Ureter (tissue), 1 donor: ENCODE measurements at regions not wholly inside any gene's neighbourhood (a gene's known extent, or its start where the extent isn't known, plus 50 kb on each side); places are given as distances from the start of the nearest gene placed in this dataset.

Experiments
- DNase-seq: peaks from one replicate; pipeline ENCODE4 v3.0.0-alpha.2; 2020; ENCODE audit warnings: low spot score
- donor health status: DM: yes; HTN: yes; CAD: no.

DNA sequence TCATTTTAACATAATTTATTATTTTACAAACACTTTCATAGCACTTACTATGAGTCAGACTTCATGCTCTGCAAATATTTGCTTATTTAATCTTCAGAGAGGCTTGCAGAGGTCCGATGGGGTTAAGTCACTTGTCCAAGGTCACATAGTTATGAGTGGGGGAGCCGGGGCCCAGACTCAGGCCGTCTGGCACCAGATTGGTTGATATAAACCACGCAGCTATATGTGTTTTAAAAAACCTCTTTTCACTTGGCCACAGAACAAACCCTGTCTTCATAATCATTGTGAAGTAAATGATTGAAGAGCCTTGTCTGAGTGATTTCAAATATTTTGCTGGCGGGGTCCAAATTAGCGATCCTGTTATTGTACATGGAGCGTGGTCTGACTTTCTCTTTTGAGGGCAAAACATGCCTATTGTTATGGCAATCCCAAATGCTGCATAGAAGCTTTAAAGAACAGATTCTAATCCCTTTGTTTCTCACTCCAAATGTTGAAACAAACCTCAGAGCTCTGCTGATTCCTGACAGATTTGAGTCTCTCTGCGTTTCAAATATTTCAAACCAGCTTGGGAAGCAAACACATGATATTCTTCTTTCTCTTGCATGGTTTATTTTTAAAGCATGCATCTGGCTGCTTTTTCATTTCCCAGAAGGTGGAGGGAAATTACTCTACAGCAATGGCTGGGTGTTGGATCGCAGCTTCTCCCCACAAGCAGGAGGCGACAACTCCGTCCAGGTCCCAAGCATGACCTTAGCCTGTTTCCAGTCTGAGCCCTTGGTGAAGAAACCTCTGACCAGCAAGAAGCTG is 142.4 kb downstream of the DDX1 start:
- DNase-seq = no peak

DNA sequence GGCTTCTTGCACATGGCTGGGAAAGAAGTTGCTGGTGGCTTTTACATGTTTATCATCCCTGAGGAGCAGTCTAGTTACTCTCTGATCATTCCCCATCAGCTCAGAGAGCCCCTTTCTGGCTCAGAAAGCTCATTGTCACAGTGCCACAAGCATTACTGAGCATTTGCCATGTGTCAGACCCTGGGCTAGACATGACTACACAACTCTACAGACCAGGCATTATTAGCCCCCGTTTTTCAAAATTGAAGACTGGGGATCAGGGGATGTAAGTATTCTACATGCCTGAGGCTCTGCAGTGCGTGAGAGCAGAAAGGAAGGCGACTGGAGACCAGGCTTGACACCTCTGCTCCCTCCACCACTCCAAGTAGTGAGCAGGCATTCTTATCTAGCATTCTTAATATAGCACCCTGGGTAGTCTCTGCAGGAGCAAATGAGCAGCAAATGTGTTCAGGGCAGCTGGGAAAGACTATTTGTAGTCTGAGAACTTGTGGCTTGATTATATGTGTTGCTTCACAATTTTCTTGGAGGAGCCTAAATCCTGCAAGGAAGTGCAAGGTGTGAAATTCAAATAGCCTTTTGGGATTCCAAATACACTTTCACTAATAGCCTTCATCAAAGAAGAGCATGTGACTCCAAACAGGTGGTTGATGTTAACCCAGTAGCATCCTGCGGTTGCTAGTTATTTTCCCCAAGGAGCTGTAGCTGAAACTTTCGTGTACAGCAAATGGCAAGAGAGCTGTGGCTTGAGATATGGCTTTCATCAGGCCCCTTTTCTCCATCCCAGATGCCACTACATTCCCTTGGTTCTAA is 143.2 kb downstream of the DDX1 start:
- no peak for DNase-seq

DNA sequence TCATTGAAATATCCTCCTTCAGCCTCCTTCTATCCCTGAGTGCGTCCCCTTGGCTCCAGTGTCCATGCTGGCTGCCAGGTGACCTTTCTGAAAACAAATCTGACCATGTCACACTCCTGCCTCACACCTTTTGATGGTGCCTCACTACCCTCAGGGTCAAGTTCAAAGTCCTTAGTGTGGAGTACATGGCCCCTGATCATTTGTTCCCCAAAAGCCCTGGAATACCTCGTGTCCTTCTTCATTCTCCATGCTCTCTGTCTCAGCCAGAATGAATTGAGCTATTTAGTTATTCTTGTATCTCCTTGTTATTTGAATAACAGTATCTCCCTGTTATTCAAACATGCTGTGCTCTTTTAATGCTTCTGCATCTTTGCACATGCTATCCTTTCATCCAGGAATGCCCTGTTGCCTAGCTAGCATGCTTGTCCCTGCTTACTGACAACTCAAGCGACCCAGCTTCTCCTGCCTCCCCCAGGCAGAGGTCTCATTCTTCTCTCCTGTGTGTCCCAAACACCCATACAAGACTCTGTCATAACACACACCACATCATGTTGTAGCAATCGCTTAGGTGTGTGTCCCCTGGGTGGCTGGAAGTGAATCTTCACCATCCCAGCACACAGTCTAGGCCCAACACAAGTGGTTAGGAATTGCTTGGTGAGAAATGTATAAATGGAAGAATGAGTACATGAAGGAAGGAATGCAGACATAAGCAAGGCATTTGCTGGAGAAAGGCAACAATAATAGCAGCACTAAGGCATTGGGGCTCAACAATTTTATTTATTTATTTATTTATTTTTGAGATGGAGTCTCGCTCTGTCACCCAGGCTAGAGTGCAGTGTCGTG is 144.0 kb downstream of the DDX1 start:
- DNase-seq = no peak

DNA sequence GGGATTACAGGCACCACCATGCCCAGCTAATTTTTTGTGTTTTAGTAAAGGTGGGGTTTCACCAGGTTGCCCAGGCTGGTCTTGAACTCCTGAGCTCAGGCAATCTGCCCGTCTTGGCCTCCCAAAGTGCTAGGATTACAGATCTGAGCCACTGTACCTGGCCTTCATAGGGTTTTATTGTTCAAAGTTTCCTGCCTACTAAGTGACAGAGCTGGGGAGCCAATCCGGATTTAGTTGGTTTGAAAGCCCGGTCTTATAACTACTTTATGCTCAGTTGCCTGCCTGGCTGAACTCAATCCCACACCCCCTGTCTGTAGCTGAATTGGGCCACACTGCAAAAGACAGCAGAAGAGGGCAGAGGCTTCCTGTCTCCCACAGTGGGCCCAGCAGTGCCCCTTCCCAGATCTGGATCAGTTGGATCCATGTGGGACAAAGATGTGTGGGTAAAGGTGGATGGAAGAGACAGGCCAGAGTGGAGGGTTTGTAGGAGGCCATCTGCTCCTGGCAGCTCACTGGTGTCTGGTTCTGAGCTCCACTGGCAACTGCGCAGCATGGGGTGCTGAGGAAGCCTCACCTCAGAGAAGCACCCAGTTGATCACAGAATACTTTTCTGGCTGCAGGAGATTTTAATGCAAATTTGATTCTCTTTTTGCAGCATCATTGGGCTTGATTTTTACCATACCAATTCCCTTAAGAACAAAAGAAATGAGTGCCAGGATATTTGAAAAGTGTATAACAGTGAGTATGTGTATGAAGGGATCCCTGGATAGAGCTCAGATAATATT is 144.9 kb downstream of the DDX1 start:
- no peak for DNase-seq

DNA sequence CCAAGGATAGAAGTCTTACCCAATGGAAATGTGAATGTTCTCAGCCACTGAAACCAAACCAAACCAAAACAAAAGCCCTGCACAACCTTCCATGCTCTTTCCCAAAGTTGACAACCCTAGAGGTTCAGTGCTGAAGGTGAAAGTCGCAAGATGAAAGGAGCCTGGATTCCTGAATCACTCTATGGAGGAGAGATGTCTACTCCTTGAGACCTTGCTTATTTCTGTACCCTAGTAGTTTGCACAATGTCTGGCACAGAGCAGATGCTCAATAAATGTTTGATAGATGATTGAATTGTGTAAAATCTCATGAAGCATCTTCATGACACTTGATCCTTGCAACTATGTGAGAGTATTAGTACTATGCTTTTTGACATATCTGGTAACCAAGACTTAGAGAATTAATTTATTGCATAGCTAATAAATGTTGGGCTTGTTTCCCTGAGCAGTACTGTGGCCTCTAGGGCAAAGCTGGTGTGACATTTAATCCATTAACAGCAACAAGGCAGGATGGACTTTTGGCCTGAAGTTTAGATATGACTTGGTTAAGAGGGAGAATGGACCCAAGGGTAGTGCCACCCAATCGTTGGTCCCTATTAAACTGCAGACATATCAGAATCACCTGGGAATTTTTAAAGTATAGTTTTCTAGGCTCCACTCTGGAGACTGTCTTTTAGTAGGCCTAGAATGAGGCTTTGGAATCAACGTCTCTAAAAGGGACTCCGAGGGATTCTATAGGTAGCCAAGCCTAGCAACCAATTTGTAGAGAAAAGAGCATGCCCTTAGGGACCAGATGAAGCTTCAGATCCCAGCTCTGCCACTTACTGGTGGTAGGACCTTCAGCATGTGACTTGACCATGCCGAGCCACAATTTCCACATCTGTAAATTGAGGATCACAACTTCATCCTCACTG is 145.9 kb downstream of the DDX1 start:
- DNase-seq = no peak

DNA sequence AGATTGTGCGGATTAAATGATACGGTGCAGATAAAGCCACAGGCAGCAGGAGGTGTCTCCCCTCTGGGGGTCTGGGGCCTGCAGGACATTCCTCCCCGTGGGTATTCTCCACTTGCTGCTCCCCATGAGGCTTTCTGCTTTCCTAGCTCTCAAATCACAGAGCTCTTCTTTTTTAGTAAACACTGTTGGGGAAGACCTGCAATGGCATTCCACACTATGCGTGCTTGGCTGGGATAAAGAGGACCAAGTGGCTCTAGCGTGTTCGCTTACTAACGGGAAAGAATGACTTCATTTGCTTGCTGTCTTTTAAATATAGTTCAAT is 146.5 kb downstream of the DDX1 start:
- no peak for DNase-seq

DNA sequence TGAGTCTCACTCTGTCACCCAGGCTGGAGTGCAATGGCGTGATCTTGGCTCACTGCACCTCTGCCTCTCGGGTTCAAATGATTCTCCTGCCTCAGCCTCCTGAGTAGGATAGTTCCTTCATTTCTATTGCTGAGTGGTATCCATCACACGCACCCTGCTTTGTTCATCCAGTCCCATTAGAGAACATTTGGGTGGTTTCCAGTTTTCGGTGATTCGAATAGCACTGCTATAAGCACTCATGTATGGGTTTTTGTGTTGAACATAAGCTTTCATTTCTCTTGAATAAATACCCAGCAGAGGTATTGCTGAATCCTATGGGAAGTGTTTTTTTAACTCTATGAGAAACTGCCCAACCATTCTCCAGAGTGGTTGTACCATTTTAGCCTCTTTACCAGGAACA is 147.3 kb downstream of the DDX1 start:
- no peak for DNase-seq

DNA sequence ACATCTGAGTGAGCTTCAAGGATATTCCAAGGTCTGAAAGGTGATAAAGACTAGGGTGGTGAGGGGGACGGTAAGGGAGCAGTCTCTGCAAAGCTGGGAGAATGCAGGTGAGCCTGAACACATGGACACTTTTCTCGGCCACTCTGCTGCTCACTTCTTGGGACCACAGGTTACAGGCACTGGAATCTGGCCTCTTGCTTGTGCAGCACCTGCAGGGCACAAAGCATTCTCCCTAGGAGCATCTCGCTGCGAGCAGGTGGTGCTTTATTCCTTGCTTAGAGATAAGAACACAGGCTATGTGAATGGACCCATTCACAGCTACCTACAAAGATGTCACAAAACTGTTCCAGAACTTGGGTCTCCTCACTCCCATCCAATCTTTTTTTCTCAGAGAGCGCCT is 153.2 kb downstream of the DDX1 start:
- no peak for DNase-seq

DNA sequence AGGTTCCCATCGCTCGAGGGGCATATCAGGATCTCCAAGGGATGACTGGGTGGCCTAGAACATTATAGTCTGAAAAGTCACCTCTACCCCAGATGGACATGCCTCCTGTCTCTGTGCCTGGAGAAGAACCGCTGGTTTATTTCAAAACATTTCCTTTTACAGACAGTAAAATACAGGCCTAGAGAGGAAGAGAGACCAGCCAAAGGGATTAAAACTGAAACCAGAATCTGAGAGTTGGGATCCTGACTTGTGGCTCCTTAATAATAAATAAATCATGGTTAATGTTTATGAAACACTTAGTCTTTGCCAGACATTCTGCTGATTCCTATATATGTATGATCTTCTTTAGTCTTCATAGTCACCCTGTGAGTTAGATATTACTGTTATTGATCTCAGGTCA is 153.7 kb downstream of the DDX1 start:
- DNase-seq = no peak

DNA sequence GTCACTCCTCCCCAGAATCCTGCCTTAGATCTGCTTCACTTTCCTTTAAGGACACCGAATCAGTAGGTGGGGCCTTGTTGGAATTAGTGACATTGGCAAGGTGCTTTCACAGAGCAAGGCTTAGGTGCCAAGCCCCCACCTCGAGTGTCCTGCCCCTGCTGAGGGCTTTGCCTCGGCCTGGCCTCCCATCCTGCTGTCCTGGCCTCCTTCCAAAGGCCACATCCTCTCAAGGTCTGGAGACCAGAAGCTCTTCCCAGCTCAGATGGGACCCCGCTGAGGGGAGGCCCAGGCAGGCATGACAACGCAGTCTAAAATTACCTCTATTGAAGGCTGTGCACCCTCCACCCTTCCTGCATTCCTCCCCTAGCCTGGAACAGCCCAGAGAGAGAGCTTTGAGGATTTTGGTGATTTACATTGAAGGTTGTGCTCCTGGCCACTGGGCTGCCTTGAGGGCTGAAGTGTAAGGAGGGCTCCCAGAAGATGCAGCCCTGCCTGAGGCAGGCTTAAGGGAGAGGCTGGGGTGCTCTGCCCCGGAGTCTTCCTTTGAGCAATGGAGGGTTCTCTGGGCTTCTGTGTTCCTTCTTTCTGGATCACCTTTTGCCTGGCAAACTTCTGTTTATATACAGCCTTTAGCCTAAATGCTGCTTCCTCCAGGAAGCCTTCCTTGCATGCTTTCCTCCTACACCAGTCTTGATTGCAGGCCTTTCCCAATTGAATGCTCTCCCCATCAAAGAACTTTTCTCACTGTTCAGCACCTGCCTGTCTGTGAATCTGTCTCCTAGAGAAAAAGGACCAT is 154.4 kb downstream of the DDX1 start:
- no peak for DNase-seq

DNA sequence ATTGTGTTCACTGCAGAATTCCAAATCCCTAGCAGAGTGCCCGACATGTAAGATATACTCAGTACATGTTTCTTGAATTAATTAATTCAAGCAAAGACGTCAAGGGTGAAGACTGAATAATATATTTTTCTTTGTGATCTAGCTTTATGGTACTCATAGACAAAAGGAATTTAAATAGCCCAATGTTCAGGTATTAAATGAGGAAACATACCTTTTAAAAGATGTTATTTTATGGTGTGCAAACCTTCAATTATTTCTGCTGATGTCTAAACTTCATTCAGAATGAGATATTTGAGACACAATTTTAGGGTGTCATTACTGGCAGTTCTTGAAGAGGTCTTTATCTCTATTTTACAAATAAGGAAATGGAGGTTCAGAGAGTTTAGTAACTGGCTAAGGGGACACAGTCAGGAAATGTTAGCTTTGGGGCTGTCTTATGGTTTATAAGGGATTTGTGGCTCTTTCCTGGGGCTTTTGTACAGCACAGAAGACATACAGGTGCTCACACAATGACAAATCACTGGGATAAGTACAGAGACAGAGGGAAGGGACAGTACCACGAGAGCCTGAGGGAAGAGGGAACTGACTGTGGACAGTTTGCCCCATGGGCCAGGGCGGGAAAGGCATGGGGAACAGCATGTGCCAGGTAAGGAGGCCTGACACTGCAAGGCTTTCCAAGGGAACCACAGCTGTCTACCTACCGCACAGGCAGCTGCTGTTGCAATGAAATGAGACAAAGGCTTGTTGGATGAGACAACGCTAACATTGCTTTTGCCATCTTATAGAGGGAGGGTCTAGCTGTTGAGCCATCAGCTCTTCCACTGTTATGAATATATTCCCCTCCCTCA is 155.3 kb downstream of the DDX1 start:
- DNase-seq = no peak

DNA sequence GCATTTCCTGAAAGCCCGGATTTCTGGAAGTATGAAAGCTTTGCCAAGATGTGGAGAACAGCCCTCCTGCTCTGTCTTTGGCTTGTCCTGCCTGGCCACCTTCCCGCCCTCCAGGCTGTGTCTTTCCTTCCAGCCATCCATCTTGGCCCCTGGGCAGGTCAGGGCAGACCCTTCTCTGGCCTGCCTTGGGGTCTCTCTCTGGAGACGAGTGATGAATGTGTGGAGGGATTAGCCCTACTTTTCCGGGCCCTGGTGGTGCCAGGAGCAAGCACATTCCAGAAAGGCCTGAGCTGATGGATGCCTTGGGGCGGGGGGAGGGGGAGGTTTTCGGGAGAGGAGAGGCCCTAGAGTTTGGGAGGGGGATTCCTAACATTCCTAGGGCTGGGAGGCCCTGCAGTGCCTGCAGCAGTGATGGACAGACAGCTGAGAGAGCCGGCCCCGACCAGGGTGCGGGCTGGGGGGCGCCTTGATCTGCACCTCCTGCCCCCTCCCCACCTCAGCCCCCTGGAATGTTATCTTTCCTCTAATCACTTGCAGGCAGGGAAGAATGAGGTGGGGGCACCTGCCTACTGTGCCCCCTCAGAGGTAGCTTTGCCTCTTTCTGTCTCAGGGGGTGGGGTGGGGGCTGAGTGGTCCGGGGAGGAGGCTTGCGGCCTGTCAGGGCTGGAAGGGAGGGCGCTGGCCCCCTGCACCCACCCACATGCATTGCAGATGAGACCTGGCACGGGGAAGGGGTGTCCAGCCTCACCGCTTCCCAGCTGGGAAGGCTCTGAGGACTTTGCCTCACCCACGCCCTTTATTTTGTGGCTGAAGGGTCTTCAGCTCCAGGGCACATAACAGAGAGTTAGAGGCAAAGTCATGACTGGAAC is 156.2 kb downstream of the DDX1 start:
- no peak for DNase-seq

DNA sequence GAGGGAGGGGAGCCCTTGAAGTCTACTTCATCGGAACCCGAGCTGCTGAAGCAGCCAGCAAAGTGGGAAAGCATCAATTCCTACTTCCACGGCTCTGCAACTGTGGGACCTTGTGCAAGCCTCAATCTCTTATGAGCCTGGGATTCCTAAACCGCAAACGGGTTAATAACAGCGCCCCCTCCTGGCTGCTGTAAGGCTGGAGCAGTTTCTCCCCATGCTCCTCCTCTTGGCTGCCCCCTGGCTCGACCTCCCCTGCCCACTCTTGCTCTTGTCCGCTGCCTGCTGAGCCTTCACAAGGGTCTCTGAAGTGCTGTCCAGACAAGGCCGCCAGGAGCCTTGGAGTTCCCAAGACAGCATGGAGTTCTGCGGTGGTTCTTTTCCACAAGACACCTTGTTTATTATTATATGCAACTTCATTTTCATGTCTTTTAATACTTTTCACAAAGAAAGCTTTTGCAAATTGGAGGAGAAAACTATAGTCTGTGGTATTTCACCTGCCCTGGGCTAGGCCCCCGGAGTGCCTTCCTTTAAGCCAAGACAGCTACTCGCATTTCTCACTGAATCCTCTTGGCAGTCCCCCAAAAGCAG is 157.2 kb downstream of the DDX1 start:
- no peak for DNase-seq

DNA sequence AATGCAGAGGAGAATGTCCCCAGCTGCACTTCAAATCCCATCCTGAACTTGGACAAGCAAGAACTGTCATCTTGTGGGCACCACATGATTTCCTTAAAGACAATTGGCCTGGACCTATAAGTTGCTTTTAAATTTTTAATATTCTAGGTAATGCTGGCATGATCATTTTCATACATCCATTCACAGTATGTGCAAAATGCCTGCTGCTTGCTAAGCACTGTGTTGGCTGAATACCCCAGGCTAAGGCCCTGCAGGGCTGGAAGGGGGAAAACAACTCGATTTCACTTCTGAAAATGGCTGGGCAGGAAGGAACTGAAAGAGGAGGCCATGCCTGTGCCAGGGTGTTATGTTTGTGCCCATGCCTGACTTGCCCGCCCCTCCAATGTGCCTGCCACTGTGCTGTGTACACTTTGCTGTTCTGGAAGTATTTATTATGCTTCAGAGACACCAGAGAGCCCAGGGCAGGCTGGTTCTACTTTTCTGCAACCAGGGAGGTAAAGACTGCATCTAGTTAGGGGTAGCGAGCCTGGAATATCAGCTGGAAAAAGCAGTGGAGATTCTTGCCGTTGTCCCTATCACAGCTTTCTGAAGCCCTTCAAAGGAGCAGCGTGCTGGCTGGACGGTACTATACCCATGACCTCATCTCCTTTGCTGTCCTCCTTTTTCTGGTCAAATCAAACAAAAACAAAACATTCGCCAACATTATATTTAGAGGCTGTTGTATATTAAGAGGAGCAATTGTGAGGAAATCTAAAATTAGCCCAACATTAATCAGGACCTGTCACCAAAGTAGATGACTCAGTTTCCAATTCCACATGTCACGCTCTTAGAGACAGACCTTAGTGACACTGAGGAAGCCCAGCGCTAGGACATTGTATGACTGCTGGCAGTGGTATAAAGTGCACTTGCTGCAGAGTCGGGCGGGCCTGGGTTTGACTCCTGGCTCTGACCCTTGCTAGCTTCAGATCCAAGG is 158.1 kb downstream of the DDX1 start:
- no peak for DNase-seq

DNA sequence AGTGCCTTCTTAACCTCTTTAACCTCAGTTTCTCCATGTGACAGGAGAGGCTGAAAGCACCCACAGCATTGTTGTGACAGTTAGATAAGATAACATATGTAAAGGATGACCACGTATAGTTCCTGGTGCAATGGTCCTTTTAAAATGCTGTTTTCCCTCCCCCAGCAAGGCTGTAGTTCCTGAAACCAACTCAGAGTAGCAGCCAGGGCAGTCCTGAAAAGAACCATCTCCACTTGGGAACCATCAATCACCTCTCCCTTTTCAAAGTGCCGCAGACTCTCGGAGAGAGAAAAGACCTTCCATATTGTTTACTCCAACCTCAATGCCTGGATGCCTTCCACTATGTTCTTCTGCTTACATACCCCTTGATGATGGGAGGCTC is 158.8 kb downstream of the DDX1 start:
- no peak for DNase-seq

DNA sequence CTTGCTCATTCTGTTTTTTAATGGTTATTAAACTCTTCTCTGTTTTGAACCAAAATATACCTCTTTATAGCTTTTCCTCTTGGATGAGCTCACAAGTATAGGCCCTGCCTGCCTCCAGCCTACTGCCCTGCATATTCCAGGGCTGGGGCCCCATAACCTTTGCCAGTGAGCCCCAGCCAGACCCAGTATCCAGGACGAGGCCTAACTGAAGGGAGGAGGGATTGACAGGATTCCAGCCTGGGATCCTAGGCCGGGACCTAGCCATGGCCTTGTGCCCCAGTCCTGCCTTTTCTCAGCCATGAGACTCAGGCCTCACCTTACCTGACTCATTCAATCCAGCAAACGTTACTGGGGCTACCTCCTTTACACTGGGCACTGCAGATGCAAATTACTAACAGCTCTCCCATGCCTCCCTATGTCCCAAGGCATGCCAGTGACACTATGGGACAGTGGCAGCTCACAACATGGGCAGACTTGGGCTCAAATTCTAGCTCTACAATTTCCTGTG is 159.2 kb downstream of the DDX1 start:
- DNase-seq = no peak
